Heart left ventricle (tissue), 13 donors: ENCODE measurements at regions not wholly inside any gene's neighbourhood (a gene's known extent, or its start where the extent isn't known, plus 50 kb on each side); places are given as distances from the start of the nearest gene placed in this dataset.
"Not testable (repeated sequence)": the region's sequence is repeated elsewhere in the genome, so short reads cannot be mapped to it uniquely, and the experiment has no call there.

ENCODE experiments used
- POLR2A ChIP-seq, 2 donors: fragments of 450-650 bp; IDR thresholded peaks; one replicate each; pipeline ENCODE4 v1.6.1; 2017; ENCODE audit warnings: antibody characterized with exemption in 2 of 2, mild to moderate bottlenecking in 2 of 2, moderate library complexity in 2 of 2
- TF ChIP-seq, protein P1 (sequence below), 12 donors: fragments of 200-600 bp; sonication (generic) in 4 of 12; IDR thresholded peaks; one replicate each; pipeline versions ENCODE4 v1.5.0 to v1.8.0; 2018 to 2022; ENCODE audit warnings: antibody characterized with exemption in 12 of 12, mild to moderate bottlenecking in 5 of 12
- donor health status: ischemic (EF 13 %, LVEDD 7.1; RV severe dilation, severe dysfunction).
- donor health status: DM: no; HTN: yes; CAD: no.
- donor health status: DM: no; HTN: no; CAD: no.
- donor health status: ischemic (EF 25% LVEDD 6.9; RV normal size, moderate dysfunction).
- donor health status: ischemic (EF 25% LVEDD 5.7; RV mildly dilated, moderate dysfunction).
- donor health status: ischemic (EF 35%, LVEDD 5.7; RV mildly dilated, moderate dysfunction).
- donor health status: nonischemic (EF 11% LVEDD 7.7; RV severe dilation, severe dysfunction).
- donor health status: DM: yes; HTN: yes; CAD: no.
- donor health status: PGD.
- donor health status: ischemic (EF 29% LVEDD 5.4; RV normal size, mild dysfunction).
- donor health status: nonischemic (EF 23%, LVEDD 6.1; RV moderate dilation, normal function).

DNA sequence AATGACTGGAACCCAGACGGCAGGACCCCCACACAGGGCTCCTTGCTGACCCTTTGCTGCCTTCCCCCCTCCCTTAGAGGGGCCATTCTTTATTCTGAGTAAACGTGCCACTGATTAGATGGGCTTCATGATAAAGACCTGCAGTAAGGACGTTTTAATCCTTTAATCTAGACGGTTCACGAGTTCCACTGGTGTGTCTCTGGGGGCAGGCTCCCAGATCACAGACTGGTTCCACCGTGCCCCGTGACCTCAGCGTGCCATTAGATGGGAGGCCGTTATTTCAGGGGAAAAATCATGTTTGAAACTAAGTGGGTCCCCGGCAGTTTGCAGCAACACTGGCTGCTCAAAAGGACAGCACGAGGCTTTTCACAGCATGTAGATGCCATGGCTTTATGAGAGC, 246.9 kb upstream of the PLGLB2 start:
- TF ChIP-seq, protein P1, sequence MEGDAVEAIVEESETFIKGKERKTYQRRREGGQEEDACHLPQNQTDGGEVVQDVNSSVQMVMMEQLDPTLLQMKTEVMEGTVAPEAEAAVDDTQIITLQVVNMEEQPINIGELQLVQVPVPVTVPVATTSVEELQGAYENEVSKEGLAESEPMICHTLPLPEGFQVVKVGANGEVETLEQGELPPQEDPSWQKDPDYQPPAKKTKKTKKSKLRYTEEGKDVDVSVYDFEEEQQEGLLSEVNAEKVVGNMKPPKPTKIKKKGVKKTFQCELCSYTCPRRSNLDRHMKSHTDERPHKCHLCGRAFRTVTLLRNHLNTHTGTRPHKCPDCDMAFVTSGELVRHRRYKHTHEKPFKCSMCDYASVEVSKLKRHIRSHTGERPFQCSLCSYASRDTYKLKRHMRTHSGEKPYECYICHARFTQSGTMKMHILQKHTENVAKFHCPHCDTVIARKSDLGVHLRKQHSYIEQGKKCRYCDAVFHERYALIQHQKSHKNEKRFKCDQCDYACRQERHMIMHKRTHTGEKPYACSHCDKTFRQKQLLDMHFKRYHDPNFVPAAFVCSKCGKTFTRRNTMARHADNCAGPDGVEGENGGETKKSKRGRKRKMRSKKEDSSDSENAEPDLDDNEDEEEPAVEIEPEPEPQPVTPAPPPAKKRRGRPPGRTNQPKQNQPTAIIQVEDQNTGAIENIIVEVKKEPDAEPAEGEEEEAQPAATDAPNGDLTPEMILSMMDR (IDR thresholded peaks at IDR 0.05): not testable (repeated sequence)
- not testable (repeated sequence) for TF ChIP-seq POLR2A (IDR thresholded peaks at IDR 0.05)
